ENCODE measurements at regions not wholly inside any gene's neighbourhood (a gene's known extent, or its start where the extent isn't known, plus 50 kb on each side); places are given as distances from the start of the nearest gene placed in this dataset.

GRCh38 chr1:168959382-168959781 is 147.1 kb upstream of the ATP1B1 start:
- no peak for TF ChIP-seq CTCF (IDR thresholded peaks at IDR 0.05; ENCODE audit: low read depth, low read length)
- no peak for DNase-seq (ENCODE audit: extremely low read depth, low read depth)

DNA sequence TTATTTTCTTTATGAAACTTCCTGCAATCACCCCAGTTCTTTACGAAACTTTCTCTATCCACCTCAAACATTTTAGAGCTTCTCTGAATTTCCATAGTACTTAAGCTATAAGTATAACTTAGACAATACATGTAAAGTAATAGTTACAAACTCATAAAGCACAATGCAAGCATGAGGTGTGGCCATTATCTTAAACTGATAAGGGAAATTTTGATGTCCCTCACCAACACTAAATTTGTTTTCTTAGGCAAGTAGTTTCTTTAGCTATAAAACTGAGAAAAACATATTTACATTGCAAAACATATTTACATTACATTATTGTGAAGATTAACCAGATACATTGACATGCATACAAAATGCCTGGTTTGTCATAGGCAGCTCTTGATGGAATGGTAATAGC is 146.4 kb upstream of the ATP1B1 start:
- TF ChIP-seq CTCF (IDR thresholded peaks at IDR 0.05; ENCODE audit: low read depth, low read length) = no peak
- no peak for DNase-seq (ENCODE audit: extremely low read depth, low read depth)

DNA sequence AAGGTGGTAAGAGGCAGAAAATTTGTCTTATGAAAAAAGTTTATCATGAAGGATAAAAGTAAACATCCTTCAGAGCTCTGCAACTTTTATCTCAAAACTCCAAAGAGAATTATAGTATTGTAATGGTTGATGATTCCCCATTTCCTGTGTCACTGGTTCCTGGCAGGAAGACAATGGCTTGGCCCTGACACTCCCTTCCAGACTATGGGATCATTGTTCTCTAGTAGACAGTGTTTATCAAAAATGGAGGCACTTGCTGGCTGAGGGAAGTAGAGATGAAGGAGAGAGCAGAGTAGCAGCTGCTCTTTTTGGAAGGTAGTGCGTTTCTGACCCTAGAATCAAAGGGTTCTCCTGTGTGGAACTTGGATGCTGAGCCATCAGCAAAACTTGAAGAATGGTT is 145.9 kb upstream of the ATP1B1 start:
- no peak for DNase-seq (ENCODE audit: extremely low read depth, low read depth)
- TF ChIP-seq CTCF (IDR thresholded peaks at IDR 0.05; ENCODE audit: low read depth, low read length) = no peak

GRCh38 chr1:168963601-168964000 is 142.9 kb upstream of the ATP1B1 start:
- TF ChIP-seq CTCF (IDR thresholded peaks at IDR 0.05; ENCODE audit: low read depth, low read length) = no peak
- DNase-seq (ENCODE audit: extremely low read depth, low read depth) = no peak

DNA sequence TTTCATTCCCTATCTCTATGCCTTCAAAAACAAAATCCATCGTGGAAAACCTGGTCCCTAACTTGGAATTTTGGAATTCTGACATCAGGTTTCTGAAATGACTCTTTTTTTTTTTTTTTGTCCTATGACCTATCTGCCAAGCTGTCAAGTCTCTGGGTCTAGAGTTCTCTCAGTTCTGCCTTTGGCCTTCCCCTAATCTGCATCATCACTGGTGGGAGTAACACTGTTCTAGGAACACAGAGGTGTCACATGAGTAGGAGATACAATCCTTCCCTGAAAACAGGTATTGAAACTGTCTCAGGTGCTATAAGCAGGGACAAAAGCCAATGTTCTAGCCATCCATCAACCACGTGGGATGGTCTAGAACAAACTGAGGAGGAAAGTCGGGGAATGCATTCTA is 142.0 kb upstream of the ATP1B1 start:
- DNase-seq (ENCODE audit: extremely low read depth, low read depth) = no peak
- TF ChIP-seq CTCF (IDR thresholded peaks at IDR 0.05; ENCODE audit: low read depth, low read length) = no peak

GRCh38 chr1:168966217-168966616 is 140.3 kb upstream of the ATP1B1 start:
- DNase-seq (ENCODE audit: extremely low read depth, low read depth) = no peak
- TF ChIP-seq CTCF (IDR thresholded peaks at IDR 0.05; ENCODE audit: low read depth, low read length) = no peak

GRCh38 chr1:168966636-168967035 is 139.9 kb upstream of the ATP1B1 start:
- DNase-seq (ENCODE audit: extremely low read depth, low read depth) = no peak
- no peak for TF ChIP-seq CTCF (IDR thresholded peaks at IDR 0.05; ENCODE audit: low read depth, low read length)

Data from AG09319 (cell line).